Uterus (tissue), 3 donors: ENCODE measurements at regions not wholly inside any gene's neighbourhood (a gene's known extent, or its start where the extent isn't known, plus 50 kb on each side); places are given as distances from the start of the nearest gene placed in this dataset.

Experiments used
- DNase-seq, 2 donors: peaks; one replicate each; pipeline ENCODE4 v3.0.0-alpha.2; 2019 to 2020
- H3K27ac ChIP-seq, 2 donors: fragments of 200-600 bp; sonication (generic); 1 replicate in 1 of 2; 2 replicates in 1 of 2; pipeline ENCODE4 v1.5.1; 2016 to 2018
- H3K27me3 ChIP-seq, 2 donors: fragments of 200-600 bp; sonication (generic); one replicate each; pipeline ENCODE4 v1.5.1; 2018 to 2019; ENCODE audit warnings: control low read depth in 1 of 2
- H3K36me3 ChIP-seq, 2 donors: fragments of 200-600 bp; sonication (generic); one replicate each; pipeline ENCODE4 v1.5.1; 2019; ENCODE audit warnings: control low read depth in 1 of 2
- H3K4me1 ChIP-seq, 2 donors: fragments of 200-600 bp; sonication (generic); one replicate each; pipeline ENCODE4 v1.5.1; 2018 to 2019; ENCODE audit warnings: control low read depth in 1 of 2
- H3K4me3 ChIP-seq, 2 donors: fragments of 200-600 bp; sonication (generic); 1 replicate in 1 of 2; 2 replicates in 1 of 2; pipeline ENCODE4 v1.5.1; 2018 to 2019; ENCODE audit warnings: mild to moderate bottlenecking in 1 of 2
- H3K9me3 ChIP-seq, 2 donors: fragments of 200-600 bp; sonication (generic); one replicate each; pipeline ENCODE4 v1.5.1; 2019; ENCODE audit warnings: control low read depth in 1 of 2
- CTCF ChIP-seq, 4 experiments: fragments of 200-600 bp in 2 of 4; fragments of 450-650 bp in 2 of 4; sonication (generic) in 2 of 4; IDR thresholded peaks; one replicate each; pipeline ENCODE4 v1.5.1; 2016 to 2019; ENCODE audit warnings: antibody characterized with exemption in 4 of 4, mild to moderate bottlenecking in 2 of 4, moderate library complexity in 1 of 4
- POLR2A ChIP-seq, 2 donors: fragments of 450-650 bp; IDR thresholded peaks; one replicate each; pipeline ENCODE4 v1.6.1; 2016; ENCODE audit warnings: antibody characterized with exemption in 2 of 2, mild to moderate bottlenecking in 1 of 2, moderate library complexity in 1 of 2
- intact Hi-C: fragments of 100-400 bp; cut with DNase I; formaldehyde crosslinking; loops from one replicate; pipeline ENCODE4 v1.15.1; 2023; ENCODE audit warnings: low total_unique reads
- donor health status: DM: yes; HTN: yes; CAD: no.

- no peak for DNase-seq
- Histone ChIP-seq H3K27ac (no peak overlapping the region), H3K4me3 (no peak overlapping the region), H3K27me3 (no peaks in the 10 kb centered on the region), H3K9me3 (no peaks in the 10 kb centered on the region), H3K36me3 (no peaks in the 10 kb centered on the region), H3K4me1 (no peaks in the 10 kb centered on the region)
- intact Hi-C loops: no loop called here
- TF ChIP-seq CTCF (IDR thresholded peaks at IDR 0.05) (no peak), POLR2A (IDR thresholded peaks at IDR 0.05) (no peak)
Observed at GRCh38 chr14:44759277-44759676, 202.5 kb downstream of the KLHL28 start.

GRCh38 chr14:44756554-44756953 is 205.2 kb downstream of the KLHL28 start:
- Histone ChIP-seq H3K36me3 (no peaks in the 10 kb centered on the region), H3K27ac (no peak overlapping the region), H3K9me3 (no peaks in the 10 kb centered on the region), H3K4me3 (no peak overlapping the region), H3K27me3 (no peaks in the 10 kb centered on the region), H3K4me1 (no peaks in the 10 kb centered on the region)
- intact Hi-C loops: no loop called here
- DNase-seq: no peak
- TF ChIP-seq CTCF (IDR thresholded peaks at IDR 0.05) (no peak), POLR2A (IDR thresholded peaks at IDR 0.05) (no peak)

GRCh38 chr14:44745371-44745770 is 216.4 kb downstream of the KLHL28 start:
- Histone ChIP-seq H3K36me3 (no peaks in the 10 kb centered on the region), H3K9me3 (no peaks in the 10 kb centered on the region), H3K27ac (no peak overlapping the region), H3K4me3 (no peak overlapping the region), H3K4me1 (no peaks in the 10 kb centered on the region), H3K27me3 (no peaks in the 10 kb centered on the region)
- intact Hi-C loops: no loop called here
- no peak for DNase-seq
- TF ChIP-seq CTCF (IDR thresholded peaks at IDR 0.05) (no peak), POLR2A (IDR thresholded peaks at IDR 0.05) (no peak)

- intact Hi-C loops: no loop called here
- no peak overlapping the region for H3K27ac ChIP-seq
Observed at GRCh38 chr14:44742202-44742601, 219.5 kb downstream of the KLHL28 start.

GRCh38 chr14:44741431-44741830 is 220.3 kb downstream of the KLHL28 start:
- Histone ChIP-seq H3K4me1 (no peaks in the 10 kb centered on the region), H3K4me3 (no peak overlapping the region), H3K9me3 (no peaks in the 10 kb centered on the region), H3K27ac (no peak overlapping the region), H3K27me3 (no peaks in the 10 kb centered on the region), H3K36me3 (no peaks in the 10 kb centered on the region)
- intact Hi-C loops: no loop called here
- DNase-seq: no peak
- TF ChIP-seq CTCF (IDR thresholded peaks at IDR 0.05) (no peak), POLR2A (IDR thresholded peaks at IDR 0.05) (no peak)

More at GRCh38 chr14:44742202-44742601, 219.5 kb downstream of the KLHL28 start:
- Histone ChIP-seq H3K9me3 (no peaks in the 10 kb centered on the region), H3K4me1 (no peaks in the 10 kb centered on the region), H3K4me3 (no peak overlapping the region), H3K27me3 (no peaks in the 10 kb centered on the region), H3K36me3 (no peaks in the 10 kb centered on the region)
- TF ChIP-seq POLR2A (IDR thresholded peaks at IDR 0.05) (no peak), CTCF (IDR thresholded peaks at IDR 0.05) (no peak)
- no peak for DNase-seq
